ENCODE measurements at regions not wholly inside any gene's neighbourhood (a gene's known extent, or its start where the extent isn't known, plus 50 kb on each side); places are given as distances from the start of the nearest gene placed in this dataset.

DNA sequence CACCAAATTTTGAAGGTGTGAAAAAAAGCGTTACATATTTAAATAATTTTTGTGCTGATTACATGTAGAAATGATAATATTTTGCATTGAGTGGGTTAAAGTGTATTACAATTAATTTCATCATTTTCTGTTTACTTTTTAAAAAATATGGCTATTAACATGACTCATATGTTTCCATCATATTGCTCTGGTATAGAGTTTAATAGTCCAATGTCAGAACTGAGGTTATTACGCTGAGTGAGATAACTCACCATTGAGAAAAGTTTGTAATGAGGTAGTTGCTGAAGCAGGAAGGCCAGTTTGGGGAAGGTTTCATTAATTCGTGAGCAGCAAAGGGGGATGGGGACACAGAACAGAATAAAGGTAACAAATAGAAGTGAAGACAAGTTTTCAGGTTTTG lies 865.7 kb upstream of the MGAT4C start:
- H3K4me3 Mint-ChIP-seq, result no peak overlapping the region
- no peaks in the 10 kb centered on the region for H3K4me1 Mint-ChIP-seq
- H3K36me3 Mint-ChIP-seq, result no peaks in the 10 kb centered on the region
- 89% methylated on average over 2 of the region's 3 CpGs for WGBS (ENCODE audit: insufficient coverage)
- H3K27ac ChIP-seq (ENCODE audit: low read length), result no peak overlapping the region
- intact Hi-C loops (cut with micrococcal nuclease), result no loop called here
- H3K36me3 ChIP-seq (ENCODE audit: control insufficient read depth, insufficient read depth, low read length), result no peaks in the 10 kb centered on the region
- H3K4me1 ChIP-seq (ENCODE audit: control insufficient read depth, insufficient read depth, low read length), result no peaks in the 10 kb centered on the region
- H3K27me3 ChIP-seq (ENCODE audit: control insufficient read depth, insufficient read depth, low read length), result no peaks in the 10 kb centered on the region
- H3K27ac Mint-ChIP-seq, result no peak overlapping the region
- TF ChIP-seq CTCF (IDR thresholded peaks at IDR 0.05), result no peak
- H3K27me3 Mint-ChIP-seq (ENCODE audit: low read depth in 2 of 2), result no peaks in the 10 kb centered on the region
- H3K9me3 ChIP-seq (ENCODE audit: control insufficient read depth, insufficient read depth, low read length), result peaks cover 4% of the 10 kb centered on the region
- no peak overlapping the region for H3K4me3 ChIP-seq (ENCODE audit: low read length)
- H3K9me3 Mint-ChIP-seq, result peaks cover 17 to 27% of the 10 kb centered on the region in 2 donors
- no peak for ATAC-seq
- no peak for DNase-seq

- H3K9me3 ChIP-seq (ENCODE audit: control insufficient read depth, insufficient read depth, low read length), result peaks cover 4% of the 10 kb centered on the region
- H3K27me3 Mint-ChIP-seq (ENCODE audit: low read depth in 2 of 2), result no peaks in the 10 kb centered on the region
- no peaks in the 10 kb centered on the region for H3K27me3 ChIP-seq (ENCODE audit: control insufficient read depth, insufficient read depth, low read length)
- H3K4me3 ChIP-seq (ENCODE audit: low read length), result no peak overlapping the region
- 62% methylated on average over 3 of the region's 3 CpGs for WGBS (ENCODE audit: insufficient coverage)
- no peak for DNase-seq
- no peaks in the 10 kb centered on the region for H3K36me3 Mint-ChIP-seq
- no peaks in the 10 kb centered on the region for H3K4me1 ChIP-seq (ENCODE audit: control insufficient read depth, insufficient read depth, low read length)
- peaks cover 21 to 29% of the 10 kb centered on the region in 2 donors for H3K9me3 Mint-ChIP-seq
- H3K27ac ChIP-seq (ENCODE audit: low read length), result no peak overlapping the region
- no peak overlapping the region for H3K4me3 Mint-ChIP-seq
- H3K36me3 ChIP-seq (ENCODE audit: control insufficient read depth, insufficient read depth, low read length), result no peaks in the 10 kb centered on the region
- no peak overlapping the region for H3K27ac Mint-ChIP-seq
- ATAC-seq, result no peak
- intact Hi-C loops (cut with micrococcal nuclease), result no loop called here
- no peaks in the 10 kb centered on the region for H3K4me1 Mint-ChIP-seq
- no peak for TF ChIP-seq CTCF (IDR thresholded peaks at IDR 0.05)
Measured at GRCh38 chr12:87120440-87120839, 864.2 kb upstream of the MGAT4C start.

DNA sequence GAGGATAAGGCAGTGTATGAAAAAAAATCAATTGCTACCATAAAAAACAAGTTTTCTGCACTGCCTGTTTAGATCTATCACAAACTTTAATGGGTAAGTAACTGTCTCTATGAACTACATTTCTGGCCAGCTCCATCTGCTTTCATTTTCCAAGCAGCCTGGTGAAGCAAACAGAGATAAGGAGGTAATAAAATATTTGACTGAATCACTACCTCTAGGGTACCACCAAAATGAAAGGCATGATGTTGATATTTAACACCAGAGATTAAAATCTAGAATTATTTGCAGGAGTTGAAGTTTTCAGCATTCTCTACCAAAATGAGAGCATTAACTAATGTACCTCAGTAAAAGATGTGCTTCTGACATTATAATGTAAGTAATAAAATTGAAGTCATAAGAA lies 863.5 kb upstream of the MGAT4C start:
- ATAC-seq (no peak), DNase-seq (no peak)
- no peaks in the 10 kb centered on the region for H3K27me3 Mint-ChIP-seq (ENCODE audit: low read depth in 2 of 2)
- H3K9me3 Mint-ChIP-seq, result peaks cover 21 to 26% of the 10 kb centered on the region in 2 donors
- Histone ChIP-seq H3K4me1 (ENCODE audit: control insufficient read depth, insufficient read depth, low read length) (no peaks in the 10 kb centered on the region), H3K27ac (ENCODE audit: low read length) (no peak overlapping the region), H3K27me3 (ENCODE audit: control insufficient read depth, insufficient read depth, low read length) (no peaks in the 10 kb centered on the region), H3K4me3 (ENCODE audit: low read length) (no peak overlapping the region), H3K9me3 (ENCODE audit: control insufficient read depth, insufficient read depth, low read length) (peaks cover 4% of the 10 kb centered on the region), H3K36me3 (ENCODE audit: control insufficient read depth, insufficient read depth, low read length) (no peaks in the 10 kb centered on the region)
- no peak overlapping the region for H3K27ac Mint-ChIP-seq
- intact Hi-C loops (cut with micrococcal nuclease), result no loop called here
- no peaks in the 10 kb centered on the region for H3K4me1 Mint-ChIP-seq
- no peaks in the 10 kb centered on the region for H3K36me3 Mint-ChIP-seq
- H3K4me3 Mint-ChIP-seq, result no peak overlapping the region
- TF ChIP-seq CTCF (IDR thresholded peaks at IDR 0.05), result no peak

DNA sequence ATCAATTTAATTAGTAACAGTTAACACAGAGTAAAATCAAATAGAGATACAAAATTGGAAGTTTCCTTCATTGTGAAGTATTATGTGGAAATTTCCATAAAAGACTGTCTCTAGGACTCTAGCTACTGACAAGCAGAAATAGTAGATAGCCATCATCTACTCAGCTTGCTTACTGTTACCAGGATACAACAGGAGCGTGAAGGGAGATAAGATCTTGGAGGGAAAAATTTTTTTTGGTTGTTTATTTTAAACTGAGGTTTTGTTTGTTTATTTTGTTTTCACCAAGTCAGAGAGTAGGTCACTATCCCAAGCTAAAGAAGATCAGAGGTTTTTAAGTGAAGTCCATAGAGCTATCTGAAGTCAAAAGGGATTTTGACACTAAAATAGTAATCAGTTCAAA lies 861.3 kb upstream of the MGAT4C start:
- H3K9me3 Mint-ChIP-seq, result peaks cover 19% of the 10 kb centered on the region in 2 donors
- intact Hi-C loops (cut with micrococcal nuclease), result no loop called here
- ATAC-seq (no peak), DNase-seq (no peak)
- Histone ChIP-seq H3K36me3 (ENCODE audit: control insufficient read depth, insufficient read depth, low read length) (no peaks in the 10 kb centered on the region), H3K27me3 (ENCODE audit: control insufficient read depth, insufficient read depth, low read length) (no peaks in the 10 kb centered on the region), H3K4me1 (ENCODE audit: control insufficient read depth, insufficient read depth, low read length) (no peaks in the 10 kb centered on the region), H3K27ac (ENCODE audit: low read length) (no peak overlapping the region), H3K4me3 (ENCODE audit: low read length) (no peak overlapping the region), H3K9me3 (ENCODE audit: control insufficient read depth, insufficient read depth, low read length) (no peaks in the 10 kb centered on the region)
- H3K4me1 Mint-ChIP-seq, result no peaks in the 10 kb centered on the region
- WGBS (ENCODE audit: insufficient coverage), result 44% methylated on average over 1 of the region's 1 CpG
- H3K27me3 Mint-ChIP-seq (ENCODE audit: low read depth in 2 of 2), result no peaks in the 10 kb centered on the region
- H3K36me3 Mint-ChIP-seq, result no peaks in the 10 kb centered on the region
- no peak for TF ChIP-seq CTCF (IDR thresholded peaks at IDR 0.05)
- no peak overlapping the region for H3K27ac Mint-ChIP-seq
- no peak overlapping the region for H3K4me3 Mint-ChIP-seq
